Uterus (tissue), 3 donors: ENCODE measurements at regions not wholly inside any gene's neighbourhood (a gene's known extent, or its start where the extent isn't known, plus 50 kb on each side); places are given as distances from the start of the nearest gene placed in this dataset.

Experiments used
- DNase-seq, 2 donors: peaks; one replicate each; pipeline ENCODE4 v3.0.0-alpha.2; 2019 to 2020
- H3K27ac ChIP-seq, 2 donors: fragments of 200-600 bp; sonication (generic); 1 replicate in 1 of 2; 2 replicates in 1 of 2; pipeline ENCODE4 v1.5.1; 2016 to 2018
- H3K27me3 ChIP-seq, 2 donors: fragments of 200-600 bp; sonication (generic); one replicate each; pipeline ENCODE4 v1.5.1; 2018 to 2019; ENCODE audit warnings: control low read depth in 1 of 2
- H3K36me3 ChIP-seq, 2 donors: fragments of 200-600 bp; sonication (generic); one replicate each; pipeline ENCODE4 v1.5.1; 2019; ENCODE audit warnings: control low read depth in 1 of 2
- H3K4me1 ChIP-seq, 2 donors: fragments of 200-600 bp; sonication (generic); one replicate each; pipeline ENCODE4 v1.5.1; 2018 to 2019; ENCODE audit warnings: control low read depth in 1 of 2
- H3K4me3 ChIP-seq, 2 donors: fragments of 200-600 bp; sonication (generic); 1 replicate in 1 of 2; 2 replicates in 1 of 2; pipeline ENCODE4 v1.5.1; 2018 to 2019; ENCODE audit warnings: mild to moderate bottlenecking in 1 of 2
- H3K9me3 ChIP-seq, 2 donors: fragments of 200-600 bp; sonication (generic); one replicate each; pipeline ENCODE4 v1.5.1; 2019; ENCODE audit warnings: control low read depth in 1 of 2
- CTCF ChIP-seq, 4 experiments: fragments of 200-600 bp in 2 of 4; fragments of 450-650 bp in 2 of 4; sonication (generic) in 2 of 4; IDR thresholded peaks; one replicate each; pipeline ENCODE4 v1.5.1; 2016 to 2019; ENCODE audit warnings: antibody characterized with exemption in 4 of 4, mild to moderate bottlenecking in 2 of 4, moderate library complexity in 1 of 4
- POLR2A ChIP-seq, 2 donors: fragments of 450-650 bp; IDR thresholded peaks; one replicate each; pipeline ENCODE4 v1.6.1; 2016; ENCODE audit warnings: antibody characterized with exemption in 2 of 2, mild to moderate bottlenecking in 1 of 2, moderate library complexity in 1 of 2
- intact Hi-C: fragments of 100-400 bp; cut with DNase I; formaldehyde crosslinking; loops from one replicate; pipeline ENCODE4 v1.15.1; 2023; ENCODE audit warnings: low total_unique reads
- donor health status: DM: yes; HTN: yes; CAD: no.

GRCh38 chr12:90393089-90393488 lies 561.9 kb downstream of the CCER1 start:
- DNase-seq: no peak
- Histone ChIP-seq H3K27me3 (no peaks in the 10 kb centered on the region), H3K9me3 (peaks cover 0 to 9% of the 10 kb centered on the region in 2 donors), H3K27ac (no peak overlapping the region), H3K36me3 (no peaks in the 10 kb centered on the region), H3K4me3 (no peak overlapping the region), H3K4me1 (no peaks in the 10 kb centered on the region)
- intact Hi-C loops: no loop called here
- no peak for TF ChIP-seq CTCF (IDR thresholded peaks at IDR 0.05)
- no peak for TF ChIP-seq POLR2A (IDR thresholded peaks at IDR 0.05)

- no peak overlapping the region for H3K27ac ChIP-seq
- TF ChIP-seq POLR2A (IDR thresholded peaks at IDR 0.05) (no peak), CTCF (IDR thresholded peaks at IDR 0.05) (no peak)
- no peaks in the 10 kb centered on the region for H3K27me3 ChIP-seq
- H3K36me3 ChIP-seq: no peaks in the 10 kb centered on the region
- intact Hi-C loops: no loop called here
- DNase-seq: no peak
- no peaks in the 10 kb centered on the region for H3K4me1 ChIP-seq
- no peak overlapping the region for H3K4me3 ChIP-seq
- peaks cover 0 to 2% of the 10 kb centered on the region in 2 donors for H3K9me3 ChIP-seq
Measured at GRCh38 chr12:90390947-90391346, 564.0 kb downstream of the CCER1 start.

GRCh38 chr12:90368081-90368480 lies 586.9 kb downstream of the CCER1 start:
- no peak for DNase-seq
- Histone ChIP-seq H3K9me3 (no peaks in the 10 kb centered on the region), H3K27me3 (no peaks in the 10 kb centered on the region), H3K27ac (no peak overlapping the region), H3K36me3 (no peaks in the 10 kb centered on the region), H3K4me1 (no peaks in the 10 kb centered on the region), H3K4me3 (no peak overlapping the region)
- intact Hi-C loops: no loop called here
- no peak for TF ChIP-seq CTCF (IDR thresholded peaks at IDR 0.05)
- TF ChIP-seq POLR2A (IDR thresholded peaks at IDR 0.05): no peak

GRCh38 chr12:90366286-90366685 lies 588.7 kb downstream of the CCER1 start:
- Histone ChIP-seq H3K27me3 (no peaks in the 10 kb centered on the region), H3K36me3 (no peaks in the 10 kb centered on the region), H3K9me3 (no peaks in the 10 kb centered on the region), H3K4me1 (no peaks in the 10 kb centered on the region), H3K4me3 (no peak overlapping the region), H3K27ac (no peak overlapping the region)
- intact Hi-C loops: no loop called here
- no peak for DNase-seq
- TF ChIP-seq CTCF (IDR thresholded peaks at IDR 0.05) (no peak), POLR2A (IDR thresholded peaks at IDR 0.05) (no peak)

GRCh38 chr12:90360300-90360699 lies 594.7 kb downstream of the CCER1 start:
- H3K4me3 ChIP-seq: no peak overlapping the region
- no peaks in the 10 kb centered on the region for H3K27me3 ChIP-seq
- no peak overlapping the region for H3K27ac ChIP-seq
- no peaks in the 10 kb centered on the region for H3K4me1 ChIP-seq
- DNase-seq: no peak
- no peaks in the 10 kb centered on the region for H3K36me3 ChIP-seq
- no peak for TF ChIP-seq POLR2A (IDR thresholded peaks at IDR 0.05)
- TF ChIP-seq CTCF (IDR thresholded peaks at IDR 0.05): no peak
- no peaks in the 10 kb centered on the region for H3K9me3 ChIP-seq
- intact Hi-C loops: no loop called here
